A673 (cell line): ENCODE measurements at regions not wholly inside any gene's neighbourhood (a gene's known extent, or its start where the extent isn't known, plus 50 kb on each side); places are given as distances from the start of the nearest gene placed in this dataset.

ENCODE experiments used
- CTCF ChIP-seq: fragments of 300-800, 200-600 bp; sonication (generic); conservative IDR thresholded peaks from 2 replicates; pipeline ENCODE4 v1.5.1; 2017; ENCODE audit warnings: low read depth, mild to moderate bottlenecking, antibody characterized with exemption, low read length, moderate library complexity, mixed read lengths
- EZH2 ChIP-seq: fragments of 200-600 bp; sonication (generic); IDR thresholded peaks from 2 replicates; pipeline ENCODE4 v1.6.1; 2017; ENCODE audit warnings: borderline replicate concordance, low read depth, mild to moderate bottlenecking, mixed read lengths, antibody characterized with exemption, low read length; ENCODE audit not compliant: poor library complexity, severe bottlenecking

DNA sequence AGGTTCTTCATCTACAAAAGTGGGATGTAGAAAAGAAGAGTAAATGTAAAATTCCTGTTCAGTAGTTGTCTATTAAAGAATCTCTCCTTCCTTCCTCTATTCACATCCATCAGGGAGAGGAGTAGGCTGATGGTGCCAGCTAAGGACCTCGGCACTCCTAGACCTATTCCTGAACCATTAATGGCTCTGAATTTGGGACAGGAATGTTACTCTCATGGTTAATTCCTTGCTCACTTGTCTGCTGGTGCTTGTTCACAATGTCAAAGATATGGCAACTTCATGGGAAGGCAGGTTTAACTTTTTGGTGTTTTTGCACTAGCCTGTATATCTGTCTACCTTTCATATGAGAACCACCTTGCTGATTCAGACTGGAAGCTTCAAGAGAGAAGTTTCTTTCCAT, 206.6 kb downstream of the DAD1 start:
- TF ChIP-seq EZH2: no peak
- no peak for TF ChIP-seq CTCF
